ENCODE measurements at regions not wholly inside any gene's neighbourhood (a gene's known extent, or its start where the extent isn't known, plus 50 kb on each side); places are given as distances from the start of the nearest gene placed in this dataset.

- no peak for TF ChIP-seq CTCF (IDR thresholded peaks at IDR 0.05; ENCODE audit: insufficient read depth, low read depth, low read length, missing control alignments)
- no peak for DNase-seq (ENCODE audit: low read depth)
- H3K4me3 ChIP-seq (ENCODE audit: low read depth, low read length) = no peak overlapping the region
These were observed 314.2 kb upstream of the GNAI1 start for GRCh38 chr7:79820387-79820786.

- no peak for TF ChIP-seq CTCF (IDR thresholded peaks at IDR 0.05; ENCODE audit: insufficient read depth, low read depth, low read length, missing control alignments)
- DNase-seq (ENCODE audit: low read depth) = no peak
- no peak overlapping the region for H3K4me3 ChIP-seq (ENCODE audit: low read depth, low read length)
These were observed 323.7 kb upstream of the GNAI1 start for GRCh38 chr7:79810916-79811315.

- TF ChIP-seq CTCF (IDR thresholded peaks at IDR 0.05; ENCODE audit: insufficient read depth, low read depth, low read length, missing control alignments) = no peak
- DNase-seq (ENCODE audit: low read depth) = no peak
- H3K4me3 ChIP-seq (ENCODE audit: low read depth, low read length) = no peak overlapping the region
These were observed 328.4 kb upstream of the GNAI1 start for GRCh38 chr7:79806161-79806734.

GRCh38 chr7:79790656-79791262, 337.3 kb upstream of the MAGI2 start:
- H3K4me3 ChIP-seq (ENCODE audit: low read depth, low read length) = no peak overlapping the region
- DNase-seq (ENCODE audit: low read depth) = no peak
- TF ChIP-seq CTCF (IDR thresholded peaks at IDR 0.05; ENCODE audit: insufficient read depth, low read depth, low read length, missing control alignments) = no peak

- no peak for DNase-seq (ENCODE audit: low read depth)
- no peak overlapping the region for H3K4me3 ChIP-seq (ENCODE audit: low read depth, low read length)
- no peak for TF ChIP-seq CTCF (IDR thresholded peaks at IDR 0.05; ENCODE audit: insufficient read depth, low read depth, low read length, missing control alignments)
These were observed 336.3 kb upstream of the MAGI2 start for GRCh38 chr7:79789584-79790345.

GRCh38 chr7:79787623-79788022, 334.2 kb upstream of the MAGI2 start:
- no peak for TF ChIP-seq CTCF (IDR thresholded peaks at IDR 0.05; ENCODE audit: insufficient read depth, low read depth, low read length, missing control alignments)
- DNase-seq (ENCODE audit: low read depth) = no peak
- no peak overlapping the region for H3K4me3 ChIP-seq (ENCODE audit: low read depth, low read length)

Measured in GM12865 (cell line).